ENCODE measurements at regions not wholly inside any gene's neighbourhood (a gene's known extent, or its start where the extent isn't known, plus 50 kb on each side); places are given as distances from the start of the nearest gene placed in this dataset.
"Not testable (repeated sequence)": the region's sequence is repeated elsewhere in the genome, so short reads cannot be mapped to it uniquely, and the experiment has no call there.

- H3K27ac Mint-ChIP-seq: no peak overlapping the region
- H3K27me3 Mint-ChIP-seq: no peaks in the 10 kb centered on the region
- H3K4me3 Mint-ChIP-seq: no peak overlapping the region
- intact Hi-C loops (cut with micrococcal nuclease): no loop called here
- H3K36me3 Mint-ChIP-seq (ENCODE audit: low read depth): no peaks in the 10 kb centered on the region
- H3K9me3 Mint-ChIP-seq: peaks cover 15% of the 10 kb centered on the region
- DNase-seq: no peak
- H3K4me1 Mint-ChIP-seq: no peaks in the 10 kb centered on the region
Measured at GRCh38 chr5:18003784-18004183, 369.5 kb downstream of the TAF11L14 start.

GRCh38 chr5:18006235-18006634 lies 372.0 kb downstream of the TAF11L14 start:
- H3K4me3 Mint-ChIP-seq; H3K4me1 Mint-ChIP-seq; DNase-seq; H3K36me3 Mint-ChIP-seq (ENCODE audit: low read depth); intact Hi-C loops (cut with micrococcal nuclease); H3K27me3 Mint-ChIP-seq; H3K27ac Mint-ChIP-seq: not testable (repeated sequence)
- H3K9me3 Mint-ChIP-seq: peaks cover 15% of the 10 kb centered on the region

- Mint-ChIP-seq H3K4me3 (no peak overlapping the region), H3K36me3 (ENCODE audit: low read depth) (no peaks in the 10 kb centered on the region), H3K27ac (no peak overlapping the region), H3K4me1 (no peaks in the 10 kb centered on the region), H3K9me3 (peaks cover 4% of the 10 kb centered on the region), H3K27me3 (no peaks in the 10 kb centered on the region)
- intact Hi-C loops (cut with micrococcal nuclease): no loop called here
- DNase-seq: no peak
Measured at GRCh38 chr5:18008940-18009339, 374.7 kb downstream of the TAF11L14 start.

GRCh38 chr5:18010053-18010452 lies 375.8 kb downstream of the TAF11L14 start:
- Mint-ChIP-seq H3K27me3 (no peaks in the 10 kb centered on the region), H3K27ac (no peak overlapping the region), H3K4me1 (no peaks in the 10 kb centered on the region), H3K9me3 (peaks cover 4% of the 10 kb centered on the region), H3K36me3 (ENCODE audit: low read depth) (no peaks in the 10 kb centered on the region), H3K4me3 (no peak overlapping the region)
- DNase-seq: no peak
- intact Hi-C loops (cut with micrococcal nuclease): no loop called here

GRCh38 chr5:18018472-18018871 lies 384.2 kb downstream of the TAF11L14 start:
- no peak for DNase-seq
- peaks cover 13% of the 10 kb centered on the region for H3K9me3 Mint-ChIP-seq
- no peaks in the 10 kb centered on the region for H3K27me3 Mint-ChIP-seq
- H3K27ac Mint-ChIP-seq: no peak overlapping the region
- H3K4me1 Mint-ChIP-seq: no peaks in the 10 kb centered on the region
- intact Hi-C loops (cut with micrococcal nuclease): no loop called here
- no peak overlapping the region for H3K4me3 Mint-ChIP-seq
- H3K36me3 Mint-ChIP-seq (ENCODE audit: low read depth): no peaks in the 10 kb centered on the region

GRCh38 chr5:18023275-18023674 lies 389.0 kb downstream of the TAF11L14 start:
- Mint-ChIP-seq H3K36me3 (ENCODE audit: low read depth) (no peaks in the 10 kb centered on the region), H3K27ac (no peak overlapping the region), H3K4me1 (no peaks in the 10 kb centered on the region), H3K4me3 (no peak overlapping the region), H3K27me3 (no peaks in the 10 kb centered on the region), H3K9me3 (peaks cover 16% of the 10 kb centered on the region)
- no peak for DNase-seq
- intact Hi-C loops (cut with micrococcal nuclease): no loop called here

GRCh38 chr5:18023986-18024385 lies 389.7 kb downstream of the TAF11L14 start:
- H3K27me3 Mint-ChIP-seq: no peaks in the 10 kb centered on the region
- H3K36me3 Mint-ChIP-seq (ENCODE audit: low read depth): no peaks in the 10 kb centered on the region
- DNase-seq: no peak
- H3K4me3 Mint-ChIP-seq: no peak overlapping the region
- H3K4me1 Mint-ChIP-seq: no peaks in the 10 kb centered on the region
- peaks cover 11% of the 10 kb centered on the region for H3K9me3 Mint-ChIP-seq
- intact Hi-C loops (cut with micrococcal nuclease): no loop called here
- no peak overlapping the region for H3K27ac Mint-ChIP-seq

DNA sequence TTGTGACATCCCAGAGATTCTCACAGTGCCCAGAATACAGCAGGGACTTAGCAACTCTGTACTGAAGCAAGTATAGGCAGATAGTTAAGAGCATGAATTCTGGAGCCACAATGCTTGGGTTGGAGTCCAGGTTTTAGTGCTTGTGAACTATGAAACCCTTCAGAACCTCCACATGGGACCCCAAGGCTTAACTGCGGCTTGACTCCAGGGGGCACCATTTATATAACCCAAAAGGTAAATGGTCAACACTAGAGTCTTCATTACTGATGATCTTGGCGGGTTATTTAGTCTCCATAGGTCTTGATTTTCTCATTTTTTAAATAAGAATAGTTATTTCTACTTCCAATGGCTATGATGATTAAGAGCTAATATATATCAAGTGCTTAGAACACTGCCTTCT lies 390.3 kb downstream of the TAF11L14 start:
- peaks cover 10% of the 10 kb centered on the region for H3K9me3 Mint-ChIP-seq
- no peak overlapping the region for H3K4me3 Mint-ChIP-seq
- DNase-seq: no peak
- no peak overlapping the region for H3K27ac Mint-ChIP-seq
- H3K27me3 Mint-ChIP-seq: no peaks in the 10 kb centered on the region
- H3K36me3 Mint-ChIP-seq (ENCODE audit: low read depth): no peaks in the 10 kb centered on the region
- H3K4me1 Mint-ChIP-seq: no peaks in the 10 kb centered on the region
- intact Hi-C loops (cut with micrococcal nuclease): no loop called here

GRCh38 chr5:18027241-18027867 lies 393.1 kb downstream of the TAF11L14 start:
- intact Hi-C loops (cut with micrococcal nuclease): no loop called here
- Mint-ChIP-seq H3K27ac (no peak overlapping the region), H3K36me3 (ENCODE audit: low read depth) (no peaks in the 10 kb centered on the region), H3K27me3 (no peaks in the 10 kb centered on the region), H3K9me3 (peaks cover 3% of the 10 kb centered on the region), H3K4me3 (no peak overlapping the region), H3K4me1 (no peaks in the 10 kb centered on the region)
- no peak for DNase-seq

- intact Hi-C loops (cut with micrococcal nuclease): no loop called here
- no peak overlapping the region for H3K27ac Mint-ChIP-seq
- H3K9me3 Mint-ChIP-seq: peaks cover 7% of the 10 kb centered on the region
- H3K4me1 Mint-ChIP-seq: no peaks in the 10 kb centered on the region
- no peak overlapping the region for H3K4me3 Mint-ChIP-seq
- DNase-seq: no peak
- H3K36me3 Mint-ChIP-seq (ENCODE audit: low read depth): no peaks in the 10 kb centered on the region
- no peaks in the 10 kb centered on the region for H3K27me3 Mint-ChIP-seq
Measured at GRCh38 chr5:18028036-18028435, 393.8 kb downstream of the TAF11L14 start.

GRCh38 chr5:18032744-18033143 lies 398.5 kb downstream of the TAF11L14 start:
- Mint-ChIP-seq H3K4me3 (no peak overlapping the region), H3K27me3 (no peaks in the 10 kb centered on the region), H3K4me1 (no peaks in the 10 kb centered on the region), H3K9me3 (peaks cover 4% of the 10 kb centered on the region), H3K36me3 (ENCODE audit: low read depth) (no peaks in the 10 kb centered on the region), H3K27ac (no peak overlapping the region)
- intact Hi-C loops (cut with micrococcal nuclease): no loop called here
- no peak for DNase-seq

DNA sequence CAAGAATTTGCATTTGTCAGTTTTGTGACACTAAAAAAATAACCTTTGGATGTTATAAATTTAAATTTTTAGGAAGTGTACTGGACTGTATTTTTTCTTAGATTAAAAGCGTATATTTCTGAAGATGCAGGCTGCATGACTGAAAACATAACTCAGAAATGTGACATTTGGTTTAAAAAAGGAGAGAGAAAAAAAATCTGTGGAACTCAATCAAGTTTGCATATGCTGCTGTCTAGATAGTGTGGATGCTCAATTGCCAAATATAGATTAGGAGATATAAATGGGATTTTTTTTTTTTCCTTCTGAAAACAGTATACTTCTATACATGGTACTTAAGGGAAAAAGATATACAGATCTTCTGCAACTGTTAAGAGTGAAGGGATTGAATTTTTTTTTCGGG lies 402.3 kb downstream of the TAF11L14 start:
- Mint-ChIP-seq H3K4me1 (no peaks in the 10 kb centered on the region), H3K4me3 (no peak overlapping the region), H3K27ac (no peak overlapping the region), H3K9me3 (peaks cover 4% of the 10 kb centered on the region), H3K27me3 (no peaks in the 10 kb centered on the region), H3K36me3 (ENCODE audit: low read depth) (no peaks in the 10 kb centered on the region)
- no peak for DNase-seq
- intact Hi-C loops (cut with micrococcal nuclease): no loop called here

- Mint-ChIP-seq H3K4me1 (no peaks in the 10 kb centered on the region), H3K27ac (no peak overlapping the region), H3K9me3 (peaks cover 2% of the 10 kb centered on the region), H3K36me3 (ENCODE audit: low read depth) (no peaks in the 10 kb centered on the region), H3K4me3 (no peak overlapping the region), H3K27me3 (no peaks in the 10 kb centered on the region)
- intact Hi-C loops (cut with micrococcal nuclease): no loop called here
- no peak for DNase-seq
Measured at GRCh38 chr5:18037718-18038117, 403.5 kb downstream of the TAF11L14 start.

- H3K27ac Mint-ChIP-seq: no peak overlapping the region
- no peak overlapping the region for H3K4me3 Mint-ChIP-seq
- intact Hi-C loops (cut with micrococcal nuclease): no loop called here
- H3K27me3 Mint-ChIP-seq: no peaks in the 10 kb centered on the region
- no peaks in the 10 kb centered on the region for H3K9me3 Mint-ChIP-seq
- no peak for DNase-seq
- H3K36me3 Mint-ChIP-seq (ENCODE audit: low read depth): no peaks in the 10 kb centered on the region
- no peaks in the 10 kb centered on the region for H3K4me1 Mint-ChIP-seq
Measured at GRCh38 chr5:18043344-18043743, 409.1 kb downstream of the TAF11L14 start.

GRCh38 chr5:18048449-18048848 lies 414.2 kb downstream of the TAF11L14 start:
- H3K9me3 Mint-ChIP-seq: no peaks in the 10 kb centered on the region
- intact Hi-C loops (cut with micrococcal nuclease): no loop called here
- H3K4me1 Mint-ChIP-seq: no peaks in the 10 kb centered on the region
- H3K4me3 Mint-ChIP-seq: no peak overlapping the region
- H3K27me3 Mint-ChIP-seq: no peaks in the 10 kb centered on the region
- H3K27ac Mint-ChIP-seq: no peak overlapping the region
- DNase-seq: no peak
- no peaks in the 10 kb centered on the region for H3K36me3 Mint-ChIP-seq (ENCODE audit: low read depth)

Data from activated CD4-positive, alpha-beta T cell treated with anti-CD3 and anti-CD28 coated beads, Interleukin-2, amount 10 ng/mL, durations not matched to agents 24 days and 14 days (primary cell).